Pancreas (tissue), 10 donors: ENCODE measurements at regions not wholly inside any gene's neighbourhood (a gene's known extent, or its start where the extent isn't known, plus 50 kb on each side); places are given as distances from the start of the nearest gene placed in this dataset.

Source experiments
- ATAC-seq, 4 donors: fragments of 200-7000 bp; cut with Tn5 transposase; one replicate each; pipeline versions ENCODE4 v1.8.0 to v1.9.1; 2020; ENCODE audit warnings: mild to moderate bottlenecking in 4 of 4, moderate library complexity in 4 of 4
- DNase-seq, 6 donors: peaks; one replicate each; pipeline ENCODE4 v3.0.0-alpha.2; 2020
- FAIRE-seq: peaks from 2 replicates; lab custom pipeline; 2012; peaks lifted over from hg19 to GRCh38; lab: Jason Lieb, UNC
- H3K27ac ChIP-seq, 4 donors: fragments of 200-600 bp; sonication (generic); 1 replicate in 3 of 4; 2 replicates in 1 of 4; pipeline versions ENCODE4 v1.5.0 to v1.8.0; 2020
- H3K27me3 ChIP-seq, 4 donors: fragments of 200-600 bp; one replicate each; pipeline ENCODE4 v1.8.0; 2021
- H3K36me3 ChIP-seq, 3 donors: fragments of 200-600 bp; sonication (generic) in 1 of 3; one replicate each; pipeline versions ENCODE4 v1.5.0 to v1.8.0; 2020 to 2021
- H3K4me1 ChIP-seq, 3 donors: fragments of 200-600 bp; one replicate each; pipeline ENCODE4 v1.8.0; 2021
- H3K4me3 ChIP-seq, 4 donors: fragments of 200-600 bp; sonication (generic) in 2 of 4; one replicate each; pipeline versions ENCODE4 v1.5.0 to v1.8.0; 2020 to 2021
- H3K9me3 ChIP-seq, 4 donors: fragments of 200-600 bp; one replicate each; pipeline ENCODE4 v1.8.0; 2021
- WGBS, 2 donors: extraction: QIAGEN DNeasy Blood & Tissue Kit; methylation state at CpG; one replicate each; pipeline ENCODE4 v1.1.7; 2013; 5-methylcytosine and 5-hydroxymethylcytosine counted together
- intact Hi-C, 3 donors: fragments of 100-400 bp; cut with DNase I; formaldehyde crosslinking; loops; one replicate each; pipeline versions ENCODE4 v1.11.1 to v1.14.2; 2022
- TF ChIP-seq, protein P1 (sequence below), 4 donors: fragments of 200-600 bp; sonication (generic) in 3 of 4; IDR thresholded peaks; one replicate each; pipeline versions ENCODE4 v1.5.0 to v1.8.0; 2021; ENCODE audit warnings: antibody characterized with exemption in 4 of 4
- donor health status: healthy with polysubstance abuse.
- donor health status: DM: no; HTN: no; CAD: no; lungs with moderate emphysema.
- donor health status: DM: no; HTN: no; CAD: no.
- donor health status: control.
- donor health status: control.
- donor health status: Bipolar disorder and iron deficiency.
- donor health status: DM: yes; HTN: yes; CAD: no.
- donor health status: DM: no; HTN: no; CAD: no.
- donor health status: DM: no; HTN: no; CAD: no.
- donor health status: DM: yes; HTN: yes; CAD: no.

DNA sequence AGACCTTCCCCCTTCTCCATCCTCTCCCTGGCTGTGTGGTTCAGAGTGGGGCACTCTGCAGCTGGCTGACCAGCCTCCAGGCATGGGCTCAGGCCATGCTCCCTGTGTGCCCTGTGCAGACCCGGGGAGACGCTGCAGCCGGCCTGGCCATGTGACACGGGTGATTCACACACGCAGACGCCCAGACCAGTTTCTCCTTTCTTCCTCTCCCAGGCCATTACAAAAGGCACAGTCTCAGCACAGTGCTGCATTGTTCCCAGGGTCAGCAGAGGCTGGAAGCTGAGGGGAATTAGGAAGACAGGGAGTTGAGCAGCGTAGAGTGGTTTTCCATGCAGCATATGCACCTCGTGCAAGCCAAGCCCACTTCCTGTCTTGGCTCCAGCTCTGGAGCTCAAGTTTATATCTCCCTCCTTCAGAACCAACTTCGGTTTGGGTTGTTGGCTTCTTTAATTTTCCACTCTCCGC, 288.5 kb downstream of the TNS1 start:
- TF ChIP-seq, protein P1, sequence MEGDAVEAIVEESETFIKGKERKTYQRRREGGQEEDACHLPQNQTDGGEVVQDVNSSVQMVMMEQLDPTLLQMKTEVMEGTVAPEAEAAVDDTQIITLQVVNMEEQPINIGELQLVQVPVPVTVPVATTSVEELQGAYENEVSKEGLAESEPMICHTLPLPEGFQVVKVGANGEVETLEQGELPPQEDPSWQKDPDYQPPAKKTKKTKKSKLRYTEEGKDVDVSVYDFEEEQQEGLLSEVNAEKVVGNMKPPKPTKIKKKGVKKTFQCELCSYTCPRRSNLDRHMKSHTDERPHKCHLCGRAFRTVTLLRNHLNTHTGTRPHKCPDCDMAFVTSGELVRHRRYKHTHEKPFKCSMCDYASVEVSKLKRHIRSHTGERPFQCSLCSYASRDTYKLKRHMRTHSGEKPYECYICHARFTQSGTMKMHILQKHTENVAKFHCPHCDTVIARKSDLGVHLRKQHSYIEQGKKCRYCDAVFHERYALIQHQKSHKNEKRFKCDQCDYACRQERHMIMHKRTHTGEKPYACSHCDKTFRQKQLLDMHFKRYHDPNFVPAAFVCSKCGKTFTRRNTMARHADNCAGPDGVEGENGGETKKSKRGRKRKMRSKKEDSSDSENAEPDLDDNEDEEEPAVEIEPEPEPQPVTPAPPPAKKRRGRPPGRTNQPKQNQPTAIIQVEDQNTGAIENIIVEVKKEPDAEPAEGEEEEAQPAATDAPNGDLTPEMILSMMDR (IDR thresholded peaks at IDR 0.05), result no peak
- Histone ChIP-seq H3K4me1 (no peaks in the 10 kb centered on the region), H3K9me3 (no peaks in the 10 kb centered on the region), H3K4me3 (no peak overlapping the region), H3K27me3 (no peaks in the 10 kb centered on the region), H3K36me3 (no peaks in the 10 kb centered on the region), H3K27ac (no peak overlapping the region)
- ATAC-seq (peak in 3 of 4 donors; percentile 66 to 74 (median 71)), DNase-seq (peak in 1 of 6 donors; percentile 21), FAIRE-seq (no peak)
- WGBS, 2 donors, result 71 to 72% methylated on average over 10 of the region's 10 CpGs
- intact Hi-C loops, result loop anchor here in 2 of 3 donors (5.0 to 10.0 kb wide), 3 partner anchors 57 to 1032 kb away; partner anchors contain the start of gene IGFBP5 (in 1 of the 2)

DNA sequence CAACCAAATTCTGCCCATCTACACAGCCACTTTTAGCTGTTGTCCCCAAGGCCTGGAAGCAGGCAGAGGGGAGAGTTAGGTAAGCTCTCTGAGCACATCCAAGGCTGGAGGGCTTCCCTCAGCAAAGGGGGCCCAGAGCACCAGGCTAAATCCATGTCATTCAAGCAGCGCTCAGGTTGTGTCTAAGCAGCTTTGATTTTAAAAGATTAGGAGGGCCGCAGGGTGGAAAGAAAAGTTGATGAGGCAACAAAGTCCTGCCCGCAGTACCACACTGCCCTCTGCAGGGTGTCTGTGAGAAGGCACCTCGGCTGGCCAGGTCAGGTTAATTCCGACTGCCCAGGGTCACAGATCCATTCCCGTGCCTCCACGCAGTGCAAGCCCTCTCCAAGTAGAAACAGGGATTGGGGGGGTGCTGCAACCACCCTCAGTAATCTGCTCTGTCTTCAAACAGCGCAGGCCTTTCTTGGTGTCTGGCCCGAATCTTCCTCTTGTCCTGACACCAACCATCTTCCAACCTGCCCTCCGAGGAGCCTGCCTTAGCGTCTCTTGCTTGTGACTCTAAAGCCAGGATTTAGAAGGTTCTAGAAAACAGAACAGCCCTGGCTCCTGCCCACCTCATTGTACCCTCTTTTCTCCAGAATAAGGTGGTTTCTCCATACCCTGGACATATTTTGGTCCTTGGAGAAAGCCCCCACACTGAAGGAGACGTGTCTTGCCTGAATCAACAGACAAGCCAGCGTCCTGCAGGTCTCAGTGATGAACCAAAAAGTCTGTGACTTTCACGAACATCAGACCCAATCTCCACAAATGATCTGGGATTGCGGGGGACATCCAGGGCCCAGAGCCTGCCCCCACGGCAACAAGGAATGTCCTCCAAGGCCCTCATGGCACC, 289.2 kb downstream of the TNS1 start:
- no peaks in the 10 kb centered on the region for H3K9me3 ChIP-seq
- H3K36me3 ChIP-seq, result no peaks in the 10 kb centered on the region
- FAIRE-seq (no peak), DNase-seq (peak; percentile 46 to 90 (median 78)), ATAC-seq (peak; percentile 90 to 96 (median 95))
- no peak overlapping the region for H3K27ac ChIP-seq
- no peaks in the 10 kb centered on the region for H3K27me3 ChIP-seq
- WGBS, 2 donors, result 40 to 42% methylated on average over 16 of the region's 16 CpGs
- intact Hi-C loops, result loop anchor here in 2 of 3 donors (5.0 to 10.0 kb wide), 3 partner anchors 56 to 1031 kb away; partner anchors contain the start of gene IGFBP5 (in 1 of the 2)
- no peak overlapping the region for H3K4me3 ChIP-seq
- TF ChIP-seq, protein P1 (IDR thresholded peaks at IDR 0.05), result peak; percentile 88 to 95 (median 91)
- H3K4me1 ChIP-seq, result no peaks in the 10 kb centered on the region

DNA sequence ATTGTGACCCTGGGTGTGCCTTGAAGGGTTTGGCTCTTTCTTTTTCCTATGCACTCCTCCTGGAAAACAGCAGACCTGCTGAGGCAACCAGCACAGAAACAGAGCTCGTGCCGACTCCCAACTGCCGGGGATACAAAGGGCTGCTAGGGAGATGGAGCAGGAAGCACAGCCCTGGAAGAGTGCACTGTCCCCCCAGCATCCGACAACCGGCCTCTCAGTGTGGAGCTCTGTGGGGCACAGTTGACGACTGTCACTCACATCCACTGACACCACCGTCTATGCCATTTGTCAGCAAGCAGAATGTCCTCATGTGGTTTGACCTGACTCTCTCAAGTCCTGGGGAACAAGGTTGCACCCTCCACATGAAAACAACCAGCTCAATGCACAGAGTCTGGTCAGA, 290.4 kb downstream of the TNS1 start:
- Histone ChIP-seq H3K27ac (no peak overlapping the region), H3K4me3 (no peak overlapping the region), H3K36me3 (no peaks in the 10 kb centered on the region), H3K9me3 (no peaks in the 10 kb centered on the region), H3K27me3 (no peaks in the 10 kb centered on the region), H3K4me1 (no peaks in the 10 kb centered on the region)
- FAIRE-seq (no peak), DNase-seq (no peak), ATAC-seq (no peak)
- intact Hi-C loops, result loop anchor here in 2 of 3 donors (5.0 to 10.0 kb wide), 3 partner anchors 55 to 1030 kb away; partner anchors contain the start of gene IGFBP5 (in 1 of the 2)
- WGBS, 2 donors, result 82 to 90% methylated on average over 7 of the region's 7 CpGs
- TF ChIP-seq, protein P1 (IDR thresholded peaks at IDR 0.05), result no peak

DNA sequence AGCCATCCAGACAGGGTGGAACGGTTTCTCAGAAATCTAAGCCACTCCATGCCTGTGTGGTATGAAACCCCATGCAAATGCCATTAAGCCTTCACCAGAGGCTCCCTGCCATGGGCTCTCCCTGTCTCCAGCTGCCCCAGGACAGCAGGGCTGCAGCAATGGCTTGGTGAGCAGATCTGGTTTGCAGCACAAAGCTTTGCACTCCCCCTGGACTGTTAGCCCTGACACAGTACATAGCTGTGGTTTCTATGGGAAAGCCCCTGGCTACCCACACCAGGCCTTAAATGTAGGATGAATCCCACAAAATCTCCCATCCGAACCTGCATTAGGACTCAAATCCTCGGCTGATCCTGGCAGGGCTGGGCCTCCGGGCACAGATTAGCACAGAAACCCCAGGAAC, 291.6 kb downstream of the TNS1 start:
- TF ChIP-seq, protein P1 (IDR thresholded peaks at IDR 0.05), result no peak
- WGBS, 2 donors, result 75 to 81% methylated on average over 4 of the region's 4 CpGs
- no peaks in the 10 kb centered on the region for H3K9me3 ChIP-seq
- no peaks in the 10 kb centered on the region for H3K4me1 ChIP-seq
- no peak overlapping the region for H3K27ac ChIP-seq
- ATAC-seq (no peak), FAIRE-seq (no peak), DNase-seq (no peak)
- no peaks in the 10 kb centered on the region for H3K36me3 ChIP-seq
- H3K4me3 ChIP-seq, result no peak overlapping the region
- intact Hi-C loops, result loop anchor here in 2 of 3 donors (5.0 to 10.0 kb wide), 3 partner anchors 54 to 1029 kb away; partner anchors contain the start of gene IGFBP5 (in 1 of the 2)
- H3K27me3 ChIP-seq, result no peaks in the 10 kb centered on the region
